Thyroid gland (tissue), 4 donors: ENCODE measurements at regions not wholly inside any gene's neighbourhood (a gene's known extent, or its start where the extent isn't known, plus 50 kb on each side); places are given as distances from the start of the nearest gene placed in this dataset.

Source experiments
- POLR2A ChIP-seq, 2 donors: fragments of 450-650 bp; IDR thresholded peaks; one replicate each; pipeline ENCODE4 v1.6.1; 2017; ENCODE audit warnings: antibody characterized with exemption in 2 of 2, mild to moderate bottlenecking in 2 of 2, moderate library complexity in 1 of 2
- TF ChIP-seq, protein P1 (sequence below), 6 experiments: fragments of 200-600 bp in 3 of 6; fragments of 450-650 bp in 3 of 6; sonication (generic) in 3 of 6; IDR thresholded peaks; one replicate each; pipeline ENCODE4 v1.5.1; 2016 to 2019; ENCODE audit warnings: antibody characterized with exemption in 6 of 6, mild to moderate bottlenecking in 2 of 6, inconsistent platforms in 1 of 6, moderate library complexity in 1 of 6

DNA sequence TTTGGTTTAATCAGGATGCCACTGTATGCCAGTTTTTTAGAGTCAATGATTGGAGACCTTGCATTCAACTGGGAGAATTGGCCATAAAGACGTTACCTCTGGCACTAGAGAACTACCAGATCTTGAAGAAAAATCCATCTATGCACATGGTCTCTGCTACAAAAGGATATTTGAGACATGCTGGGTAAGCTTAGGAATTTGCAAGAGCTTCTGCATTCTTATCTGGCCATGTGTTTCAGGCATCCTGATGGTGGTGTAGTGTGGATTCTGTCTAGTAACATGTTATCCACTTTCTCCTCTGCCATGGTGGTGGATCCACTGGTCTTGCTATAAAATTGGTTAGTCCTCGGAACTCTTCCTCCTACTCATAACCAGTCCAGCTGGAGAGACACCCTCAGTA, 185.3 kb upstream of the WDFY3 start:
- TF ChIP-seq, protein P1, sequence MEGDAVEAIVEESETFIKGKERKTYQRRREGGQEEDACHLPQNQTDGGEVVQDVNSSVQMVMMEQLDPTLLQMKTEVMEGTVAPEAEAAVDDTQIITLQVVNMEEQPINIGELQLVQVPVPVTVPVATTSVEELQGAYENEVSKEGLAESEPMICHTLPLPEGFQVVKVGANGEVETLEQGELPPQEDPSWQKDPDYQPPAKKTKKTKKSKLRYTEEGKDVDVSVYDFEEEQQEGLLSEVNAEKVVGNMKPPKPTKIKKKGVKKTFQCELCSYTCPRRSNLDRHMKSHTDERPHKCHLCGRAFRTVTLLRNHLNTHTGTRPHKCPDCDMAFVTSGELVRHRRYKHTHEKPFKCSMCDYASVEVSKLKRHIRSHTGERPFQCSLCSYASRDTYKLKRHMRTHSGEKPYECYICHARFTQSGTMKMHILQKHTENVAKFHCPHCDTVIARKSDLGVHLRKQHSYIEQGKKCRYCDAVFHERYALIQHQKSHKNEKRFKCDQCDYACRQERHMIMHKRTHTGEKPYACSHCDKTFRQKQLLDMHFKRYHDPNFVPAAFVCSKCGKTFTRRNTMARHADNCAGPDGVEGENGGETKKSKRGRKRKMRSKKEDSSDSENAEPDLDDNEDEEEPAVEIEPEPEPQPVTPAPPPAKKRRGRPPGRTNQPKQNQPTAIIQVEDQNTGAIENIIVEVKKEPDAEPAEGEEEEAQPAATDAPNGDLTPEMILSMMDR (IDR thresholded peaks at IDR 0.05): no peak
- no peak for TF ChIP-seq POLR2A (IDR thresholded peaks at IDR 0.05)
